BE2C (cell line): ENCODE measurements at regions not wholly inside any gene's neighbourhood (a gene's known extent, or its start where the extent isn't known, plus 50 kb on each side); places are given as distances from the start of the nearest gene placed in this dataset.
A peak's percentile ranks its signal among the peaks of the same experiment; 100 is the strongest.

ENCODE experiments used
- DNase-seq: peaks from one replicate; pipeline ENCODE4 v3.0.0-alpha.2; 2020
- H3K27me3 ChIP-seq: fragments of 250-450 bp; sonication (Bioruptor Pico); 2 replicates; pipeline ENCODE4 v1.5.1; 2020; ENCODE audit warnings: mild to moderate bottlenecking
- H3K36me3 ChIP-seq: fragments of 250-450 bp; sonication (Bioruptor Pico); 2 replicates; pipeline ENCODE4 v1.5.1; 2020; ENCODE audit warnings: mild to moderate bottlenecking
- H3K4me1 ChIP-seq: fragments of 250-450 bp; sonication (Bioruptor Pico); 2 replicates; pipeline ENCODE4 v1.5.1; 2020
- H3K4me3 ChIP-seq: 2 replicates; pipeline ENCODE4 v1.5.1; 2011; ENCODE audit warnings: low read depth, low read length
- H3K9me3 ChIP-seq: fragments of 250-450 bp; sonication (Bioruptor Pico); 2 replicates; pipeline ENCODE4 v1.5.1; 2020
- CTCF ChIP-seq: IDR thresholded peaks from 2 replicates; pipeline ENCODE4 v1.5.1; 2012; ENCODE audit warnings: mild to moderate bottlenecking, low read depth, low read length

GRCh38 chr3:107206945-107207344 lies 170.3 kb upstream of the CCDC54 start:
- H3K36me3 ChIP-seq, result no peaks in the 10 kb centered on the region
- no peaks in the 10 kb centered on the region for H3K9me3 ChIP-seq
- TF ChIP-seq CTCF, result no peak
- no peaks in the 10 kb centered on the region for H3K27me3 ChIP-seq
- no peak overlapping the region for H3K4me3 ChIP-seq
- no peak for DNase-seq
- peaks cover 12% of the 10 kb centered on the region for H3K4me1 ChIP-seq

GRCh38 chr3:107208100-107208499 lies 169.1 kb upstream of the CCDC54 start:
- H3K27me3 ChIP-seq, result no peaks in the 10 kb centered on the region
- H3K4me1 ChIP-seq, result peaks cover 12% of the 10 kb centered on the region
- TF ChIP-seq CTCF, result no peak
- no peaks in the 10 kb centered on the region for H3K36me3 ChIP-seq
- DNase-seq, result peak; percentile 33
- no peaks in the 10 kb centered on the region for H3K9me3 ChIP-seq
- no peak overlapping the region for H3K4me3 ChIP-seq

GRCh38 chr3:107208796-107209195 lies 168.4 kb upstream of the CCDC54 start:
- no peaks in the 10 kb centered on the region for H3K36me3 ChIP-seq
- H3K4me1 ChIP-seq, result peaks cover 12% of the 10 kb centered on the region

GRCh38 chr3:107209302-107209990 lies 167.8 kb upstream of the CCDC54 start:
- Histone ChIP-seq H3K36me3 (no peaks in the 10 kb centered on the region), H3K4me1 (peaks cover 12% of the 10 kb centered on the region), H3K9me3 (no peaks in the 10 kb centered on the region), H3K27me3 (no peaks in the 10 kb centered on the region), H3K4me3 (no peak overlapping the region)
- TF ChIP-seq CTCF, result no peak
- no peak for DNase-seq

More at GRCh38 chr3:107208796-107209195, 168.4 kb upstream of the CCDC54 start:
- Histone ChIP-seq H3K4me3 (no peak overlapping the region), H3K9me3 (no peaks in the 10 kb centered on the region), H3K27me3 (no peaks in the 10 kb centered on the region)
- no peak for TF ChIP-seq CTCF
- DNase-seq, result no peak

- no peaks in the 10 kb centered on the region for H3K36me3 ChIP-seq
- DNase-seq, result no peak
- no peaks in the 10 kb centered on the region for H3K27me3 ChIP-seq
- peaks cover 12% of the 10 kb centered on the region for H3K4me1 ChIP-seq
- no peak overlapping the region for H3K4me3 ChIP-seq
- no peaks in the 10 kb centered on the region for H3K9me3 ChIP-seq
- no peak for TF ChIP-seq CTCF
Measured at GRCh38 chr3:107211608-107212007, 165.6 kb upstream of the CCDC54 start.

- no peak for DNase-seq
- Histone ChIP-seq H3K27me3 (no peaks in the 10 kb centered on the region), H3K4me3 (no peak overlapping the region), H3K9me3 (no peaks in the 10 kb centered on the region), H3K36me3 (no peaks in the 10 kb centered on the region), H3K4me1 (peaks cover 16% of the 10 kb centered on the region)
- no peak for TF ChIP-seq CTCF
Measured at GRCh38 chr3:107212618-107213017, 164.6 kb upstream of the CCDC54 start.
